ENCODE measurements at regions not wholly inside any gene's neighbourhood (a gene's known extent, or its start where the extent isn't known, plus 50 kb on each side); places are given as distances from the start of the nearest gene placed in this dataset.
A peak's percentile ranks its signal among the peaks of the same experiment; 100 is the strongest.

- Histone ChIP-seq H3K36me3 (ENCODE audit: control insufficient read depth in 4 of 4, insufficient read depth in 4 of 4, low read length in 4 of 4) (no peaks in the 10 kb centered on the region), H3K27me3 (ENCODE audit: control insufficient read depth in 3 of 3, insufficient read depth in 3 of 3, low read length in 2 of 3) (no peaks in the 10 kb centered on the region), H3K9me3 (ENCODE audit: control insufficient read depth in 4 of 4, insufficient read depth in 3 of 4, low read length in 3 of 4) (peaks cover 0 to 2% (median 0%) of the 10 kb centered on the region in 4 donors), H3K4me3 (no peak overlapping the region), H3K27ac (ENCODE audit: low read depth in 1 of 2, low read length in 1 of 2) (no peak overlapping the region), H3K4me1 (ENCODE audit: control insufficient read depth in 5 of 5, insufficient read depth in 5 of 5, low read length in 5 of 5) (peaks cover 0 to 12% (median 2%) of the 10 kb centered on the region in 5 donors), H3K9ac (ENCODE audit: insufficient read depth in 1 of 2, low read length in 2 of 2) (no peak overlapping the region)
- no peak for TF ChIP-seq CTCF (IDR thresholded peaks at IDR 0.05; ENCODE audit: control extremely low read depth, extremely low read depth)
- 94 to 97% methylated on average over 28 to 31 of the region's 31 CpGs for WGBS, 2 donors
- DNase-seq: no peak
- ATAC-seq (ENCODE audit: insufficient read depth, low FRiP score): no peak
Observed at GRCh38 chr12:91923864-91924263, 221.8 kb downstream of the BTG1 start.

GRCh38 chr12:91922674-91923073 is 223.0 kb downstream of the BTG1 start:
- H3K9me3 ChIP-seq (ENCODE audit: control insufficient read depth in 4 of 4, insufficient read depth in 3 of 4, low read length in 3 of 4): no peaks in the 10 kb centered on the region
- no peak for TF ChIP-seq CTCF (IDR thresholded peaks at IDR 0.05; ENCODE audit: control extremely low read depth, extremely low read depth)
- H3K36me3 ChIP-seq (ENCODE audit: control insufficient read depth in 4 of 4, insufficient read depth in 4 of 4, low read length in 4 of 4): no peaks in the 10 kb centered on the region
- ATAC-seq (ENCODE audit: insufficient read depth, low FRiP score) (no peak), DNase-seq (peak; percentile 16 to 49 (median 24))
- no peak overlapping the region for H3K27ac ChIP-seq (ENCODE audit: low read depth in 1 of 2, low read length in 1 of 2)
- no peaks in the 10 kb centered on the region for H3K27me3 ChIP-seq (ENCODE audit: control insufficient read depth in 3 of 3, insufficient read depth in 3 of 3, low read length in 2 of 3)
- H3K4me1 ChIP-seq (ENCODE audit: control insufficient read depth in 5 of 5, insufficient read depth in 5 of 5, low read length in 5 of 5): peaks cover 0 to 12% (median 2%) of the 10 kb centered on the region in 5 donors
- no peak overlapping the region for H3K4me3 ChIP-seq
- WGBS, 2 donors: 70 to 79% methylated on average over 6 of the region's 6 CpGs
- no peak overlapping the region for H3K9ac ChIP-seq (ENCODE audit: insufficient read depth in 1 of 2, low read length in 2 of 2)

GRCh38 chr12:91922139-91922538 is 223.5 kb downstream of the BTG1 start:
- no peaks in the 10 kb centered on the region for H3K36me3 ChIP-seq (ENCODE audit: control insufficient read depth in 4 of 4, insufficient read depth in 4 of 4, low read length in 4 of 4)
- H3K27ac ChIP-seq (ENCODE audit: low read depth in 1 of 2, low read length in 1 of 2): no peak overlapping the region
- no peak for TF ChIP-seq CTCF (IDR thresholded peaks at IDR 0.05; ENCODE audit: control extremely low read depth, extremely low read depth)
- 45 to 53% methylated on average over 1 of the region's 1 CpG for WGBS, 2 donors
- ATAC-seq (ENCODE audit: insufficient read depth, low FRiP score): no peak
- no peak overlapping the region for H3K9ac ChIP-seq (ENCODE audit: insufficient read depth in 1 of 2, low read length in 2 of 2)
- no peak for DNase-seq
- H3K27me3 ChIP-seq (ENCODE audit: control insufficient read depth in 3 of 3, insufficient read depth in 3 of 3, low read length in 2 of 3): no peaks in the 10 kb centered on the region
- H3K9me3 ChIP-seq (ENCODE audit: control insufficient read depth in 4 of 4, insufficient read depth in 3 of 4, low read length in 3 of 4): no peaks in the 10 kb centered on the region
- H3K4me3 ChIP-seq: no peak overlapping the region
- H3K4me1 ChIP-seq (ENCODE audit: control insufficient read depth in 5 of 5, insufficient read depth in 5 of 5, low read length in 5 of 5): peaks cover 0 to 12% (median 2%) of the 10 kb centered on the region in 5 donors

GRCh38 chr12:91921555-91921954 is 224.1 kb downstream of the BTG1 start:
- DNase-seq: peak in 1 of 3 donors; percentile 8
- TF ChIP-seq CTCF (IDR thresholded peaks at IDR 0.05; ENCODE audit: control extremely low read depth, extremely low read depth): no peak
- no peak overlapping the region for H3K4me3 ChIP-seq
- WGBS, 2 donors: 92 to 95% methylated on average over 2 of the region's 2 CpGs
- H3K9me3 ChIP-seq (ENCODE audit: control insufficient read depth in 4 of 4, insufficient read depth in 3 of 4, low read length in 3 of 4): no peaks in the 10 kb centered on the region
- H3K27me3 ChIP-seq (ENCODE audit: control insufficient read depth in 3 of 3, insufficient read depth in 3 of 3, low read length in 2 of 3): no peaks in the 10 kb centered on the region
- no peak overlapping the region for H3K27ac ChIP-seq (ENCODE audit: low read depth in 1 of 2, low read length in 1 of 2)
- peaks cover 0 to 7% (median 2%) of the 10 kb centered on the region in 5 donors for H3K4me1 ChIP-seq (ENCODE audit: control insufficient read depth in 5 of 5, insufficient read depth in 5 of 5, low read length in 5 of 5)
- H3K9ac ChIP-seq (ENCODE audit: insufficient read depth in 1 of 2, low read length in 2 of 2): no peak overlapping the region
- ATAC-seq (ENCODE audit: insufficient read depth, low FRiP score): no peak
- H3K36me3 ChIP-seq (ENCODE audit: control insufficient read depth in 4 of 4, insufficient read depth in 4 of 4, low read length in 4 of 4): no peaks in the 10 kb centered on the region
